OCI-M1 (cell line): ENCODE measurements at regions not wholly inside any gene's neighbourhood (a gene's known extent, or its start where the extent isn't known, plus 50 kb on each side); places are given as distances from the start of the nearest gene placed in this dataset.
A peak's percentile ranks its signal among the peaks of the same experiment; 100 is the strongest.

Experiments
- DNase-seq: peaks from one replicate; lab custom pipeline; 2025; lab: John Stamatoyannopoulos, UW

DNA sequence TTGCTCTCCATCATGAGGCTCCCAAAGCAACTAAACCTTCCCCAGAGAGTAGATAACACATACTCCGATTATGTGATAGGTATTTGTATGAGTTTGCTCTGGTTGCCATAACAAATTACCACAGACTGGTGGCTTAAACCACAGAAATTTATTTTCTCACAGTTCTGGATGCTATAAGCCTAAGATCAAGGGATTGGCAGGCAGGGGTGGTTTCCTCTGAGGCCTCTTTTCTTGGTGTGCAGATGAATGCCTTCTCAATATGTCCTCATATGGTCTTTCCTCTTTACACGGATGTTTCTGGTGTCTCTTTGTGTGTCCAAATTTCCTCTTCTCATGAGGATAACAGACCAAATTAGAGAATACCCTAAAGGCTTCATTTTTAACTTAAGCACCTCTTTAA is 285.8 kb upstream of the GRIP1 start:
- peak; percentile 14 for DNase-seq

DNA sequence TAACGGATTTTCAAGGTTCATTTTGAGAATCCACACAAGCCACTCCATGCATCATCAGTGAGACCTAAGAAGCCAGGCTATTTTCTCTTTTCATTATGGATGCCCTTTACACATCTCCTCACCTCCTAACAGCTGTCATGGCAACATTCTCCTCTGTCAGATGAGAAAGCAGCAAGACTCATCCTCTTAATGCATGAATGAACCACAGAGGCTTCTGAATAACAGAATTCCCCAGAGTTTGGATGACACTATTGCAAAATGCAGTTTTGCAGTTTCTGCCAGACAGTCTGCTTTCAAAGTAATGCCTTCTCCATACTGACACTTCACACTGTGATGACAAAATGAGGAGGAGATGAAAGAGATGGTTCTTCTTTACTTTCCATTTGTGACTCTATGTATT is 286.7 kb upstream of the GRIP1 start:
- no peak for DNase-seq

DNA sequence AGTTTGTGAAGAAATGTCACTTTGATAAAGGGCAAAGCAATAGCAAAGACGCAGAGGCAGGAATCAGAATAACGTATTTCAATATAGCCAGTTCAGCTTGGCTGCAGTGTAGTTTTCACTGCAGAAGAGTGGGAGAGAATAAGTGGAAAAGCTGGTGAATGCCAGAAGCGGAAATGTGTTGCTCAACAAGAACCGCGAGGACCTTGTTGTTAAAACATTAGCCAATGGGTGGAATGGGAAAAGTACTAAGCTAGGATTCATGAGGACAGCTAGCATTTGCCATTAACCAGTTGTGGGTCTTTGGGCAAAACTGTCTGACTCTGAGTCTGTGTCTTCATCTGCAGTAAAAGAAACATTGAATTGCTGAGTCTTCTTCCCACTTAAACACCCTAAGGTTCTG is 292.9 kb upstream of the GRIP1 start:
- DNase-seq: no peak

DNA sequence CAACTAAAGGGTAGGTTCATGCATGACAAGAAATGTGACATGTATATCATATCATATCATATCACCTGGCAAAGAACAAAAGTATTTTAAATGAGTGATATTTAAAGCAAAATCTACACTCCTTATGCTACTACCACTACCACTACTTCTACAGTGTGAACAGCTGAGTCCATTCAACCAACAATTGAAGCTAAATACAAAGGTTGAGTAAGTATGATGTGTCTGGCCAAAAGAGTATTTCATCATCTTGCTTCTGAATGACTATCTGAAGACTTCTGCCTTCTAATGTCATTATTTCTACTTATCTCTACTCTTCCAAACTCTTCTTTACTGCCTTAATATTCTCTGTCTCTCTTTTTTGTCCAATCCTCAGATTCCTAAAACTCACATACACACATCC is 292.6 kb upstream of the CAND1 start:
- no peak for DNase-seq

DNA sequence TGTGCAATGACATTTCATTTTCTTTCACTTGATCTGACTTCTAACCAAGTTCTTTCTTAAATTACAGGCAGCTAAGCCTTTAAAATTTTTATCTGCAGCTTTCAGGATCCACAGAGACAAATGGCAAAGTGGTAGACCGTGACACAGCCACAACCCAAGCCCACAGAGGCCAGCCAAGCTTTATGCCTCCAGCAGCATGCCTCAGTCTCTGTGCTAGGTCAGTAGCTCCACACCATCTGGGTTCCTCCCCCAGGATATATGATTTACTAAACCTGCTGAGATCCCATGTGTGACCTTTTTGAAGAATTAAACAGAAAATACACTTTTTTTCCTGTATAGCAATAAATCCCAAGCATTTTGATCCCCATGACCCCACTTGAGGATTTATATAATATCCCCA is 290.4 kb upstream of the CAND1 start:
- no peak for DNase-seq

DNA sequence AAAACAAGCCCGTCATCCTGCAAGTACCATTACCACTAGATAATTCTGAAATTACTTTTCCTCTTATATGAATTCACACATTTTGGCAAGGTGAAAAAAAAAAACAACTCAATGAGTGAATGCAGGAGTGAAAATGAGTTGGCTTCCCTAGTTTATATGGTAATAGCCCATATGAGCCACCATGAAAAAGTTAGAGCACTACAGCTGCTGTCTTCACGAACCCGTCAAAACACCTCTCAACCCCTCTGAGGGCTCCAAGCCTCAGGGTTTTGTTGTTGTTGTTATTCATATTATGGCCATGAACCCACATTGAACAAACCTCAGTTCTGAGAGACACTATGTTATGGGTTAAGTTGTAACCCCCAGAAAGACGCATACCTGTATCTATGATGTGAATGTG is 289.9 kb upstream of the CAND1 start:
- no peak for DNase-seq

DNA sequence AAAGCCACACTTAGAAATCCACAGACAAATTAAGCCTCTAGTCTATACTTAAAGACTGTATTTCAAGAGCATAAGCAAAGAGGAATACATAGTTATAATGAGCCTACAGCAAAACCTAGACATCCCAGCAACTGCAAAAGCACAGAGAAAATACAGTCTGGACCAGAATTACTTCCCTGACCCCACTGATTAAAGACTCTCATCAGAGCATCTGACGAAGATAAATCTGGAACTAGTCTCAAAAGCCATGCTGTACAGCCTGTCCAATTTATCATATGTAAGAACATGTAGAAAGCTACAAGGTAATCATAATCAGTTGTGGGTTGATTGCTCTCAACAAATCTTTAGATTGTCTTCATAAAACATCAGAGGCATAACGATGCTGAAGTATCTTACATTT is 285.1 kb upstream of the CAND1 start:
- DNase-seq: no peak

DNA sequence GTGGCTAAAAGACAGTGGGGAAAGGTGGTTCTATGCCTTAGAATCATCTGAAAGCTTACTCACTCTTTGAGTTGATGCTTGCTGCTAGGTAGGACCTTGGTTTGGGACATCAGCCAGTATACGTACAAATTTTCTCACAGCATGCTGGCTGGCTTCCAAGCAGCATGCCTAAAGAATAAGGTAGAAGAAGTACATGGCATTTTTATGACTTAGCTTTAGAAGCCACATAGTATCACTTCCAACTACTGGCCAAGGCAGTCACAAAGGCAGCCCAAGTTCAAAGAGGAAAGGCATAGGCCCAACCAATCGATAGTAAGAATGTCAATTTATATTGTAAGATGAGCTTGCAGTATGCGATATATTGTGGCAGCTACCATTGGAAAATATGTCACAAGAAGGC is 284.2 kb upstream of the CAND1 start:
- DNase-seq: no peak

DNA sequence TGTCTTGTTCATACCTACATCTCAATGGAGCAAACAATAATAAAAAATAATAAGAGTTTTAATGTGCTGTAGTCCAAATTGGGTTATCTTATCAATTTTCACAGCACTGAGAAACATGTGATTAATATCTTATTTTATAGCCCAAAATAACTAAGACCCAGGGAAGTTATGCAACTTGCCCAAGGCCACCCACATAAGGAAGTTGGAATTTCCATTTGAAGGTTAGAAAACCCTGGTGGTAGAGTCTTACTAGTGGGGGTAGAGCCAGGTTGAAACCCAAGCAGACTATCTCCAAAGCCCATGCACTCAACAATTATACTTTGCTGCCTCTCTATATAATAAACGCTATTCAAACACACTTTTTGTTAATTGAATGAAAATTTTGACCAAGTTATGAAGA is 270.0 kb upstream of the CAND1 start:
- DNase-seq: no peak

DNA sequence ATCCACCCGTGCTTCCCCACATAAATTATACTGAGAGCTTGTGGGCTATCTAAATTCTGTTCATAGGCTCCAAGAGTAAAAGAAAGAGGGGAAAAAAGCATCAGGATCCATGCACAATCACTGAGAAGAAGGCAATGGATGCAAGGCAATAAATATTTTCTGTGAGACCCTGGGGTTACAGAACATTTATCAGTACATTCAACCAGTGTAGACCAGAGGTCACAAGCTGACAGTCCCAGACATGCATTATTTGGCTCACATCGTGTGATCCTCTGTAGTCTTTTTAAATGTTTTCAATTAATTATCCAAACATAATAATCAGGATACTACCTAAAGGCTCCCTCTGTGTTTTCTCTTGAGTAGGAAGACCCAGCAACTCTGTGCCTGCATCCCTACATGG is 267.9 kb upstream of the CAND1 start:
- DNase-seq: no peak

DNA sequence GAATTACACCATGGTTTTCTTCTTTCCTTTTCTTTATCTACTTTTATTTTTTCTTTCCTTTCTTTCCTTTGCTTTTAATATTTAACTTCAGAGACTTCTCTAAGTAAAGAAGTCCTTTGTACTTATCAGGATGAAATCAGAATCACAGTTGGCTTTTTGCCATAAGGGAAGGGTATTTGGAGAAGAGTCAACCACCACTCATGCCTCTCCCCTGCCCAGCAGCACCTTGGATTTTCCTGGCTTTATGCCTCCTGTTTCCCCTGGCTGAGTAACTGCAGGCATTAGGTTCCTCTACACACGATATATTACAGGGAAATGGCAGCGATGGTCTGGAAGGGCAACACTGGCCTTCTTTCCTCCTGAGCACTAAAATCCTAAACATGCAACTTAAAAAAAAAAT is 266.4 kb upstream of the CAND1 start:
- no peak for DNase-seq

DNA sequence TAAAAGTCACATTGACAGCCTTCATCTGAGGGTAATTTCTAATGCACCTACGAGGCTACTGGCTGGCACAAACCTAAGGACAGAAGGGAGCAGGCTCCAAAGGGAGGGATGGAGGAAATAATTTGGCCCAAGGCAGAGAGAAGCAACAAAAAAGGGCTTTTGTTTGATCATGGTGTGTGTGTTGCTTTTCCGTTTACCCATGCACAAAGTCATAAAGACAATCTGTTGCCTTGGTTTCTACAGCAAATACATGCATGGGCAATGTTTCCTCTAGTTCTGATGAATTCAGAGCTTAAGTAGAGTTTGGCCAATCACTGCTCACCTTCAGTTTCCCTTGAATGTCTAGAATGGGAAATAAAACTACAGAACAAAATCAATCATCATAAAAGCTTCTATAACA is 262.5 kb upstream of the CAND1 start:
- DNase-seq: no peak

DNA sequence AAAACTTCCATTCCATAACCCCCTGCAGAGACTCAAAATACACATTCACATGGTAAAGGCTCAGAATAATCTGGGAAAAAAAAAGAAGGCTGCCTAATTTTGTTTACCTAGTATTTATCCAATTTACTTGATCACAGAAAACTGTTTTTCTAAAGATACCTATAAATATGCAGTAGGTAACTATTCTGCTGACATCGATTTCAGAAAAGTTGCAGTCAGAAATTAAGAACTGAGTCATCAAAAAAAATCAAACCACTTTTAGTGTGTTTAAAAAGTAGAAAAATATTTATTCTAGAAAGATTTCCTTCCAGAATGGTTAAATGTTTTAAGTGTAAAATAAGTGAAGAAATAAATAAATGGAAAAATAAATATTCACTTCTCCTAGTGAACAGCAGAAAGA is 254.5 kb upstream of the CAND1 start:
- DNase-seq: no peak

DNA sequence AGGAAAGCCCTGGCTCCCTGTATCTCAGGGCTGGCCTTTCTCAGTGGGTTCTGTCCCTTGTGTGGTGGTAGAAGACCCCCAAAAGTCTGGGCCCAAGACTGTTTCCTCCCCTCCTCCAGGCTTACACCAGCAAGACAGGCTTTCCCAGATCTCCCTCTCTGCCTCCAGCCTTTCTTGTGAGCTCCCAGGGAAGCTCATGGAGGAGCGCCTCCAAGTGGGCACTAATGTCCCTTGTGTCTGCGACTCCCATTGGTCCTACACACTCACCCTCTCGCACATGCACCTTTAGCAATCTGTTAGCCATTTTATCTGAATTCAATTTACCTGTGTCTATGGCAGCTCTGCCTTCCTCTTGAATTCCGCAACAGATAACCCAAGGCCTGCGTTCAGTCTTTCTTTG is 251.1 kb upstream of the CAND1 start:
- no peak for DNase-seq

DNA sequence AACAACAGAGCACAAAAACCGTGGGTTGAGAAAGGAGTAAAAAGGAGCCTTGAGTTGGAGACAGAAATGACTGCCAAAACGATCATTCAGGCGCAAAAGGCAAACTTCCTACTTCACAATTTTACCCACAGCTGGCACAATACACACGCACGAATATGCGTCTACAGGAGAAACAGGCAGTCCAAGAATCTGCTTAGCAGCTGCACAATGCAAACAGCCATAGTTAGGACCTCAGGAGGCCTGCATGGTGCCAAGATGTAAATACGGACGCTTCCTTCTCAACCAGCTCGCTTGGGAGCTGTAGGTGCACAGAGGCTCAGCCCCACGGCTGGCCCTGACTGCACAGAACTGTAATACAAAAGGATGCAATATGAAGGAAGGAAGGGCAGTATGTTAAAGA is 250.1 kb upstream of the CAND1 start:
- no peak for DNase-seq

DNA sequence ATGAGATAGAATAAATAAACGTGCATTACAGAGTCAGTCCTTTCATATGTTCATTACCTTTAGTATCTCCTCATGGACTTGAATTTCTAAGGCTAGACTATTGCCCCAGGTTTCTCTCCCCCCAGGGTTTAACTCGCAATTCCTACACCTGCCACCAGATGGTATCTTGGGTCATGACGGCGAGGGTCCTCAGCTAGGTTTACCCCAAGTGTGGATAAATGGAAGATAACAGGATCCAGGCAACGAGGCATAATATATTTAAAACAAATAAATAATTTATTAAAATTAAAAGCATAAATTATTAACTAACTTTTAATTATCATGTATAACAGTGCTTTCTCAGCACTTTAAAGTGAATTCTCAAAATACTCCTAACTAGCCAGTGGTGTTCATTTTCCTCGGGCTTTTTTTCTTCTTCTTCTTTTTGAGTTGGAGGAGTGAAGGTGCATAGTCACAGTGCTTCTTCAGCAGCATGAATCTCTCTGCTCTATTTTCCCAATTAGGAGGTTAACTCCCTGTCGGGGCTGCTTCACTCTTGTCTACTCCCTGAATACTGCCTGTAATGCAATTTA is 243.5 kb upstream of the CAND1 start:
- peak; percentile 64 for DNase-seq

DNA sequence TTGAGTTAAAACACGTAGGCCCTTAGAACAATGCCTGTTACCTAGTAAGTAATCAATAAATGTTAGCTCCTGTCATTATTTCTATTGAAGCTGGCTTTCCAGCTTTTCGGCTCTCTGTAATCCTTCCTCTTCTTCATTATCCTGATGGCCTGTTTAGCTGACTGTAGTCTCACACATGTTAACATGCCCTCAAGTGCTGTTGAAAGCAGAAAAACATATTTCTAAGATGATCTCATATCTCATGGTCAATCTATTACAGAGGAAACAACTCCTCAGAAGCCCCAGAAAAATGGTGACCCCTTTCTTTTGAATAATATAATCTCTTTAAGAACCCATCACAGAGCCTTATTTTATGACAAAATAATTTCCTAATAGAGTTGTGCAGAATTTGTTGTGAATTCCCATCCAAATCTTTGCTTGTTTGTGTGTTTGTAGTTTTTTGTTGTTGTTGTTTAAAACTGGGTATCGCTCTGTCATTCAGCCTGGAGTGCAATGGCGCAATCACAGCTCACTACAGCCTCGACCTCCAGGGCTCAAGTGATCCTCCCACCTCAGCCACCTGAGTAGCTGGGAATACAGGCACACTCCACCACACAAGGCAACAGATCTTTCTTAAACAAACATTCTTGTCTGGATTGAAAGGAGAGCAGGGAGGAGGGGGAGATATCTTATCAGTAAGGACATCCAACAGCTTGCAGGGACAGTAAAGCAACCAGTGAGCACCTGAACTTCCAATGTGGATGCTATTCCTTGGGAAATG is 242.5 kb upstream of the CAND1 start:
- no peak for DNase-seq

DNA sequence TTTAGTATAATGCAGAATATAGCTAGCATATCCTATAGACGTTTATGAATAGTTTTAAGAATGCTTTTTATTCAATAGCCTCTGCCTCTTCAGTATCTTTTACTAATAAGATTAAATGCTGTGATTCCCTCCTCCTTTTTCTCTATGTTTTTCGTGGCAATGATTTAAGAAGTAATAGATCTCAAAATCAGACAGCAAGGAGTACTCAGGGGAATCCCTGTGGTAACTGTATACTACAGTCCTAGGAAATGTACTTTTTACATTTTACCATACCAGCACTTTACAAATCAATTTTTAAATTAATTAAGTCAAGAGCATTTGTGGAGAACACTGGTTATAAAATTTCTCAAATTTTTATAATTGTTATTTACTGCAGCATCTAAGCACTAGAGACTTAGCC is 240.6 kb upstream of the CAND1 start:
- no peak for DNase-seq

DNA sequence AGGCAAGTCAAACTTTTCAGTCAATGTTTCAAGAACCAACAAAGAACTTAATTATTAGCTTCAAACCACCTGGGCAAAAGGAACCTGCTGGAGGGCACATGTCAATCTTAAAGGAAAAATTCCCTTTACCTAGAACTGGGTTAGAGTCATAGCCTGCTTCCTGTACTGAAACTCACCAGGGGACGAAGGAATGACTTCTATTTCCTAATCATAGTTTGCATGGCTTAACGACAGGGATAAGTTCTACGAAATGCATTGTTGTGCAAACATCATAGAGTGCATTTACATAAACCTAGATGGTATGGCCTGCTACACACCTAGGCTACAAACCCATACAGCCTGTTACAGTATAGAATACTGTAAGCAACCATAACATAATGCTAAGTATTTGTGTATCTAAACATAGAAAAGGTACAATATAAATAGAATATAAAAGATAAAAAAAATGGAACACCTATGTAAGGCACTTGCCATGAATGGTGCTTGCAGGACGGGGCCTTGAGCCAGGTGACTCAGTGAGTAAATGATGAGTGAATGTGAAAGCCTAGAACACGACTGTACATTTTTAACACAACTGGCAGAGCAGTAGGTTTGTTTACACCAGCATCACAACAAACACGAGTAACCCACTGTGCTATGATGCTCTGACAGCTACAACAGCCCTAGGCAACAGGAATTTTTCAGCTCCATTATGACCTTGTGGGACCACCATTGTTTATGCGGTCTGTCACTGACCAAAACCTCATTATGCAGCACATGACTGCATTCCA is 234.9 kb upstream of the CAND1 start:
- DNase-seq: no peak

DNA sequence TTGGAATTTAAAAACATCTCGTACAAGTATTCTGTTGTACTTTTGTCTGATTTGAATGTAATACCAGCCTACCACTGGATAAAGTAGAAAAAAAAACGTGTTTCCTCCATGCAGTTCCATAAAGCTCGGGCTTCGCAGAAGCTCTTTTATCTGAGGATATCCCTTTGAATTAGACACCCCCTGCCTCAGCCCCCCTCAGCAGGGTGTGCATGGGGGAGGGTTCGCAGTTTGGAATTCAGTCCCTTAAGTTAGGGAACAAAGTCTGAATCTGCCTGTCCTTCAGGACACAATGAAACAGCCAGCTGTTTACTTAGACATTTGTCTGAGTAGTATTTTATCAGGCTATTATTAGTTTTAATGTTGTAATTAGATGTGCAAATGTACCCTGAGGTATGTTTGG is 234.0 kb upstream of the CAND1 start:
- no peak for DNase-seq

DNA sequence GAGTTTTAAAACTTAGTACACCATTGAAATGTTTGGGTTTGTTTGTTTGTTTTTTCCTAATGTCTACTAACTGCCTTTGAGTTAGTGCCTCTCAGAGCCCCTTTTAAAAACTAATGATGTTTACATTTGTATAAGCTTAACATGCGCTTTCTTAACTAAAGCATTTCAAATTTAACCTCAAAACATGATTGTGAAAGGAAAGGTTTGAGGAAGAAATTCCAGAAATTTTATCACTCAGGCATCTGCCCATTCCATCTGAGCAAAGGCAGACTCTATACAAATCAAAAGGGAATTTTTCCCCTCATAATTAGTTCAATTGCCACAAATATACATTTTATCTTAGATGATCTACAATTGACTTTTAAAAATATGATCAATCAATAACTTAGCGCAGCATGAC is 230.7 kb upstream of the CAND1 start:
- no peak for DNase-seq

DNA sequence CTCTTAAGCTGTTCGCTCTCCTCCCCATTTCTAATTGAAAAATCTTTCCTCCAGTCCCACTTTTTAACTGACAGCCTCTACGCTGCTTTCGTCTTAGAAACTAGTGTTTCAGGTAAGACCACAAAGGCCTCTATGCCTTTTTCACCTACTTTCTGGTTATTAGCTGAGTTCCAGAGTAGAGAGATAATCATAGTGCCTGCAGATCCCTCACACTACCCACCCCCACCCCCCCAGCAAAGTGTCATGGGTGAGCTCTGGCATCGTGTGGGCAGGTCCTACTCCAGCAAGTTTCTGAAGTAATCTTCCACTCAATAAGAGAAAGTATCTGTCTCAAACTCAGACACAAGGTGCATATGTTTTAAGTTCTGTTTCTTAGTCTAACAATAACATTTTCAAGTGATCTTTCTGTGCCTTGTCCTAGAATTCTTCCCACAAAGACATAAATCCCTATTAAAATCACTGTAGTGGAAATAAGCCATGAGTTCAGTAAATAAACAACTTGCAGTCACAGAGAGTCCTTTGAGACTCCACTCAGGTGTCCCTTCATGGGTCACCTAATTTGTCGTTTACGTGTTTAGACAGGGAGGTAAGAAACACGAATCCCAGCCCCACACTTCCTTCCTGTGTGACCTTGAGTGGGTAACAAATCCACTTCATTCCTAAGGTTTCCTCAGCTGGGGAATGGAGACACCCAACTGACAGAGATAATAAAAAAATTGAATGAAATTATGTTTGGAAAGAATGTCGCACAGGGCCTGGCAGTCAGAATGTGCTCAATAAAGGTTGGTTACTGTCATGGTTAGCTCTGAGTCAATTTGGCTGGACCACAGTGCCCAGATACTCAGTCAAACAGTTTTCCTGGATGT is 228.9 kb upstream of the CAND1 start:
- DNase-seq: no peak

DNA sequence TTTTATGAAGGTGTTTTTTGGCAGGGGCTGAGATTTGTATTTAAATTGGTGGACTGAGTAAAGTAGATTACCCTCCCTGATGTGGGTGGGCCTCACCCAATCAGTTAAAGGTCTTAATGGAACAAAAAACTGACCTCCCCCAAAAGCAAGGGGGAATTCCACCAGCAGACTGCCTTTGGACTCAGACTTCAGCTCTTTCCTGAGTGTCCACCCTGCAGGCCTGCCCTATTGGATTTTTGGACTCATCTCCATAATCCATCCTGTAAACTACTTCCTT is 228.4 kb upstream of the CAND1 start:
- no peak for DNase-seq
